HG03045 (cell line): ENCODE measurements at regions not wholly inside any gene's neighbourhood (a gene's known extent, or its start where the extent isn't known, plus 50 kb on each side); places are given as distances from the start of the nearest gene placed in this dataset.
"Not testable (repeated sequence)": the region's sequence is repeated elsewhere in the genome, so short reads cannot be mapped to it uniquely, and the experiment has no call there.

Experiments
- ATAC-seq: cut with Tn5 transposase; IDR thresholded peaks from one replicate; pipeline ENCODE4 v1.9.1; 2021; ENCODE audit warnings: mild to moderate bottlenecking, moderate library complexity; ENCODE audit not compliant: unreplicated experiment

DNA sequence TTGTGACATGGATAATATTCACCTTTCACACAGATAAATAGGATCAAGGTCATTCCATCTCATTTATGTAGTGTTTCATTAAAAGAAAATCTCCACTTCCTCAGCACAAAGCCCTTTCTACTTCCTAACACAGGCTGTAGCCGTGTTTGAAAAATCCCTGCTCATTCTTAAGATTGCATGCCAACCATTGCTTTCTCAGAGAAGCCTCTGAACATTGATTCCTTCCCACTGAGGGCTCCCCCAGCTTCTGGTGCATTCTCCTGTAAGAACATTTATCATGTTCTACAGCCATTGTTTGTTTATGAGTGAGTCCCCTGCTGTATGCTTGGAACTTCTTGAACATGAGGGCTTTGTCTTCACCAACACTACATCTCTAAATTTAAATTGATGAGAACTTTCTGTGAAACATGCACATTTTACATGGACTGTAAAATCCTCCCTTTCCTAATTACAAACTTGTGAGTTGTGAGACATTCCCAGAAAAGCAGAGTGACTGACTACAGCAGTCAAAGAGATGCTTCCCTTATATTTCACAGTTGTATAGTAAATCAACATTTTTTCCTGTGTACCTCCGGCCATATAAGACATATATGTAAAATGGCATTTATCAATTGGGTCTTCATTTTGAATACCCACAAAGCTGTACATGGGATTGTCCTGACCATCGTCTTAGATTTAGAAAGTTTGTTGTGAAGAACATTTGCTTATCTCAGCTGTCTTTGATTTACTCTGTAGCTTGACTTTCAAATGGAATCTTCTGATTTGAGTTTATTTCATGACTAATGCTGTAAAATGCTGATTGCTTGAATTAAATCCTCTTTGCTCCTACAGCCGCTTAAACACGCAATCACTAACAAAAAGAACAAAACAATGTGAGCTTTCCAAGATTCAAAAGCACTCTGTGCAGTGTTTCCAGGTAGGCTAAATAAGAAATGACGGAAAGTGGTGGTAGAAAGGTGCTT is 600.5 kb upstream of the SLIT2 start:
- no peak for ATAC-seq

- ATAC-seq: no peak
These were observed 606.1 kb upstream of the SLIT2 start for GRCh38 chr4:19645589-19645988.

DNA sequence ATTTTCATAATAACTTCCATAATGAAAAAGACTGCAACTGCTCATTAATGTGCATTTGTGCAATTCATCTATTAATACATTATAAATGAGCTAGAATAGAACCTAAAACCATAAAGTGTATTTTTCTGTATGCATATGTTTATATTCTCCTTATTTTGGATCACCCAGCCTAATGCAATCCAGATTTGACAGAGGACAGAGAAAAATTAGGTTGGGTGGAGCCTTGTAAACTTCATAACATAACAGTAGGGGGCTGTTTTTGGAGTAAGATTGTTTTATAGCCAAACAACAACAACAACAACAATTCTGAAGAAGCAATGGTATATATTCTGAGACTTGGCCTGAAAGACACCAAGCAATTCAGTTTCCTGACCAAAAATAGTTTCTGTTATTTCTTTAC is 615.3 kb upstream of the SLIT2 start:
- no peak for ATAC-seq

DNA sequence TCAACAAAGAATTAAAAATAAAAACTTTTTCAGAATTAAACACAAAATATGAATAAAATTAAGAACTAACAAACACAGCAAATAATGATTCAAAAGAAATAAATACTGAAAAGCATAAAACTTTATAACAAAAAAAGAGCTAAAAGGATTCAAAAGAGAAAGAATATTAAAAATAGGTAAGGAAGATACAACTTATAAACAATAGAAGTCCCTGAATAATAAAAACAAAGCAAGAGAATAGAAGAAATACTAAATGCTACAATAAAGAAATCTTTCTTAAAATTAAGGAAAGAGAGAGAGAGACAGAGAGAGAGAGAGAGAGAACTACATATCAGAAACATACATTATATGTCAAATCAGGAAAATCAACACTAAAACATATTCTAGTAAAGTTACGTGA is 619.9 kb upstream of the SLIT2 start:
- ATAC-seq: no peak

DNA sequence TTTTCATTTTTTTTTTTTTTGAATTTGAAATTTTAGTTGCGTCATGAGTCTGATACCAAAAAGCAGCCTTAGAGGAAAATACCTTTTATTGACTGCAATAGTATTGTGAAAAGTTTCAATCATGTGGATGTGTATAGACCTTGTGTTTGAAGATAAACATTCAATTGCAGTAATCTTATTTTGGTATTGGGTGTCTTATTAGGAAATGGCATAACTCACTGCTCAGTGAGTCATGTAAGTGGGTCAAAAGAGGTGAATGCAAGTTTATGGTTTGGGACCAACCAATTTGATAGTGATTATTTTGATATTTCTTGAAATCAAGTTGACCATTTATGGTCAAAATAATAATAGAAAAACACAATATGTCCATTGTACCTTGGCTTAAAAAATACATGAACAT is 627.8 kb upstream of the SLIT2 start:
- no peak for ATAC-seq

- ATAC-seq: no peak
These were observed 636.5 kb upstream of the SLIT2 start for GRCh38 chr4:19615086-19615689.

DNA sequence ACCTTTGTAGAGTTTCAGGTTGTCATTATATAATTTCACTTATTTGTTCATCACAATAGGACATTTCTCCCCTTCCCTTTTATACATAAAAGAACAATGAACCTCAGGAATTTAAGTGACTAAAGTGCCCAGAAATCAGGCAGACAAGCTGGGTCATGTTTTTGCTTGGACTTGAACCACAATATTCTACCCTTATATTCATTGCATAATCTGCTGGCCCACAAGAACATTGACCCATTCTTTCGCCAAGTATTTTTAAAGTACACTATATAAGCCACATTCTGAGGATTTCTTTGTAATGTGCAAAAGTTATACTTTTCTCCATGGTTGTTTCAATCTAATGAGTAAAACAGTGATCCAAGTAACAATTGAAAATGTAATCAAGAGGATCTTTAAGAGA is 637.5 kb upstream of the SLIT2 start:
- no peak for ATAC-seq

- ATAC-seq: no peak
These were observed 655.4 kb upstream of the SLIT2 start for GRCh38 chr4:19596342-19596741.

GRCh38 chr4:19592391-19592790 is 659.3 kb upstream of the SLIT2 start:
- no peak for ATAC-seq

DNA sequence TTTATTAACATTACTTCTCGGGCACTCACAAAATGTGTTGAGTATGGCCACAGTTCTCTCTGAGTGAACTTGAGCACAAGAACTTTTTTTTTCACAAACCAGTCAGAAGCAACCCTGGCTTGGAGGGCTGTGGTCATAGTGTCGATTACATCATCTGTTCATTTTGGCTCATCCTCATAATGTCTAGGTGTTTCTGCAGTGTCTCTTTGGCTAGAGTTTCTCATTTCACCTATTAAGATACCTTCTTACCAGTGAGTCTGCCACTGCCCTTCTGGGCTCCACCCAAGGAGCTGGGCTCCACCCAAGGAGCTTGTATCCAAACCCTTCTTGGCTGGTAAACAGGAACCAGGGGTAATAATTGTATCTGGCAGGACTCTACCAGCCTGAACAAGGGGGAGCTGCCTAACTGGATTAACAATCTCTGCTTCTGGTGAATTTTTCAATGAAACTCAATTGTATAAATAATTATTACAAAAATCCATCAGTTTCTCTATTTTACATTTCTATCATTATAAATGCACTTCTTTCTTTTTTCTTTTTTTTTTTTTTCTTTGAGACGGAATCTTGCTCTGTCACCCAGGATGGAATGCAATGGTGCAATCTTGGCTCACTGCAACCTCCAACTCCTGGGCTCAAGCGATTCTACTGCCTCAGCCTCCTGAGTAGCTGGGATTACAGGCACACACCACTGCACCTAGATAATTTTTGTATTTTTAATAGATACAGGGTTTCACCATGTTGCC is 667.7 kb upstream of the SLIT2 start:
- no peak for ATAC-seq

DNA sequence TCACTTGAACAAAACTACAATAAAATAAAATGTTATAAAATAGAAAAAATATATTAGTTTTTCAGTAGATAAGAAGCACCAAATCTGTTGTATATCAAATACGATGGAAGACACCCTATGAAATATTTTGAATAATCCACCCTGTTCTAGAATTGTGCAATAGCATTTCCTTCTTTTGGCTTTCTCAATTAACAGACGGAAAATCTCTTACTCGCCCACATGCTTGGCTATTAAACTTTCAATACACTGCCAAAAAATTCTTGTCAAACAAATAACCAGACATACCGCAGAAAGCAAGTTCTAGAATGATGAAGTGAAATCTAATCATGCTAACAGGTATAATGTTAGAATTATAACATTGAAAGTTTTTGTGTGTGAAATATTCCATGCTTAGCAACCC is 671.6 kb upstream of the SLIT2 start:
- no peak for ATAC-seq

DNA sequence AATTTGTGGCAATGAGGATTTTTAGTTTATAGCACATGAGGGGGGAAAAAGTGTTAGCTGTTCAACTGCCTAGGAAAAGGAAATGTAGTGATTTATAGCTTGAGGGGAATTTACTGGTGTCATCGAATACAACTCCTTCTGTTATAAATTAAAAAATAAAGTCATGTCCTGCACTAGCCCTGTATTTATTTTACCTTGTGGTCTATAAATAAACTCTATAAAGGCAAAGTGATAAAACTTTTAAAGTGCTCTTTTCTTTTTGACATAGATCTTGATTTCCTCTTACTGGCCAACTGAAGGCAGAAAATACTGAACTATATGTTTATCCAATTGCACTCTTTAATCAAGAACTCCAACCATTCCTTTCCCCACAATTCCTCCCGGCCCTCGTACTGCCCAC is 672.1 kb upstream of the SLIT2 start:
- no peak for ATAC-seq

DNA sequence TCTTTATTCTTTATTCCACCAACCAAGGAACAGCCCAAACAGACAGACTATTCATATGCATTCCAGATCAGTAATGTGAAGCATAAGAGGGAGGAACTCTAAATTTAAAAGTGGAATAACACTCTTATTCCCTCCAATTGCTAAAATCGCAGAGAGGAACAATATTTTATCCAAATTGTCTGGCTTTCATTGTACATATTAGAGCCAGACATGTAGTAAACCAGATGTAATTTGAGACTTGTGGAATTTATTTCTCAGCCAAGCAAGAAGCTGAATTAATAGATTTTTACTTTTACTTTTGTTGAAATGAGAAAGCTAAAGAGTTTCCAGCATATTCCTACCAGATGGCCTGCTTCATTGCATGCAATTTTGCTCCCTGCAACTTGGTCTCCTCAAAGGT is 674.6 kb upstream of the SLIT2 start:
- ATAC-seq: no peak

DNA sequence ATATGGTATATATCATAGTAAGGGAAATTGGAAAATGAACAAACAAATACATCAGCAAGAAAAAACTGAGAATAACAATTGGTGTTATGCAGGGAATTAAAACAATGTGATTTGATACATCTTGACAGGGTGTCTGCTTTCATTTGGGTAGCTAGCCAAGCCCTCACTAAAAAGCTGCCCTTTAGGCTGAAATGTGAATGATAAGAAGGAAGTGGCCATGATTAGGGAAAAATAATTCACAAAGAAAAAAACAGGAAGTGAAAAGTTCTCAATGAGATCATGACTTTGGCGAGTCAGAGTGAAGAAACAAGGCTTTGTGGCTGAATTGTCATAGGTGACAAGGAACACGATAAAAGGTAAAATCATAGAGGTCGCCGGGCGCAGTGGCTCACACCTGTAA is 675.8 kb upstream of the SLIT2 start:
- no peak for ATAC-seq

DNA sequence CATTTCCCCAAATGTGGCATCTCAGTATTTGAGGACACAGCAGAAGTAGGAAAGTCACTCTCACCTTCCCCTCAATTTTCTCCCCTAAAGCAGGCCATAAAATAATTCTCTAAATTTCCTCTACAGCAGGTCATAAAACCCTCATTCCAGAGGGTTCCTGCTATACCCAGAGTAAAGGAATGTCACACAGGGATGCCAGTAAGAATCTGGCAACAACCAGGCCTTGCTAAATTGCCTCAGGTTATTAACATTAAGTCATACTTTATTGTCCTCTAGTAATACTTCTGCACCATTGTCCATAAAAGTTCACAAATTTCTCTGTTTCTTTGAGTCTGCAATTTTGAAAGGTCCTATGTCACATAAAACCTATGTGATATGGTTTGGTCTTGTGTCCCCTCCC is 685.7 kb upstream of the SLIT2 start:
- ATAC-seq: no peak

DNA sequence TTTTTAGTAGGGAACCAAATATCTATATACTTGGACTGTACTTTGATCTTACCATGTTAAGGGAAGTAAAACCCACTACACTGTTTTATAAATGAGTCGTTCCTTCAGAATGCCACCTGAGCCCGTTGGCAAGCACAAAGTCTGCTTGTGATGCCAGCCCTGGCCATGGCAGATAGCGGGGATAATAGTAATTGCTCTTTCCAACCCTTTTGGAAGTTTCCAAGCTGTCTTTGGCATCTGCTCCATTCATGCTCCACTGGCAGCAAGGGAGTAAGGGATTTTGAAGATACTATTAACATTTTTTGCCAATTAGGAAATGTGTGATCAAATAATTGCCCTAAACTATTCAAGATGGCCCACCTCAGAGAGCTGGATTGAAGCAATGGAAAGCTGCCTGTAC is 689.2 kb upstream of the SLIT2 start:
- no peak for ATAC-seq

- ATAC-seq: no peak
These were observed 694.5 kb upstream of the SLIT2 start for GRCh38 chr4:19557161-19557560.

DNA sequence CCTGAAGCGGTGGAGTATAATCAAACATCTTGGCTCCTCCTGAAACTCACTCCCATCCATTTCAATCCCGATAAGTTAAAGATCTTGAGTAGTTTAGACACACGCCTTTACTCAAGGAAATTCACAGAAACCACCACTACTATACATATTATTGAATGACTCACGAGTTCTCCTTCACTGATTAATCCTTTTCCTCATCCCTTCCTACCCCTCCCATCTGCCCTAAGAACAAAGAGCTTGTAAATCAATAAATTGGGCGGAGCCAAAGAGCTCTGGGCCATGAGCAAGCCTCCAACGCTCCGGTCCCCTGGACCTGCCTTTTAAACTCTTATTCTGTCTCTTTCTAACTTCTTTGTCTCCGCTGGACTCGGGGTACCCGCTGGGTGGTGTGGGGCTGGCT is 695.4 kb upstream of the SLIT2 start:
- ATAC-seq: not testable (repeated sequence)

- no peak for ATAC-seq
These were observed 704.2 kb upstream of the SLIT2 start for GRCh38 chr4:19547463-19547862.

GRCh38 chr4:19544446-19545125 is 707.1 kb upstream of the SLIT2 start:
- no peak for ATAC-seq

GRCh38 chr4:19540859-19541540 is 710.7 kb upstream of the SLIT2 start:
- no peak for ATAC-seq
